GM04503 (cell line): ENCODE measurements at regions not wholly inside any gene's neighbourhood (a gene's known extent, or its start where the extent isn't known, plus 50 kb on each side); places are given as distances from the start of the nearest gene placed in this dataset.

Experiments used
- DNase-seq: peaks from one replicate; pipeline ENCODE4 v3.0.0-alpha.2; 2012; ENCODE audit warnings: low read depth

DNA sequence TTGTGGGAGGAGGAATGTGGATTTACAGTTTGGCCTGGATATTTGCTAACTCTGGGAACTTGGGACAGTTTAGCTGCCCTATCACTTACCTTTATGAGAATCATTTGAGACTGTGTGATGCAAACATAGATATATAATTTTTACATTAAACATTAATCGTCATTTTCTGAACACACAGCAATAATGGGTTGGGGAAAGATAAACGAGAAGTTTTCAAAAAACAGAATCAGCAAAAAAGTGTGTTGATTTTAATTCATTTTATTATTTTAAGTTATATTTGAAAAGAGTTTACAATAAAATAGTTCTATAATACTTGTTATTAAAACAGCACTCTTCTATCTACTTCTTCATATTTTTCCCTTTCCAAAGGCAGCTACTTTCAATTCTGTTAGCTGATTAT, 813.3 kb downstream of the SLC4A3 start:
- DNase-seq = no peak

DNA sequence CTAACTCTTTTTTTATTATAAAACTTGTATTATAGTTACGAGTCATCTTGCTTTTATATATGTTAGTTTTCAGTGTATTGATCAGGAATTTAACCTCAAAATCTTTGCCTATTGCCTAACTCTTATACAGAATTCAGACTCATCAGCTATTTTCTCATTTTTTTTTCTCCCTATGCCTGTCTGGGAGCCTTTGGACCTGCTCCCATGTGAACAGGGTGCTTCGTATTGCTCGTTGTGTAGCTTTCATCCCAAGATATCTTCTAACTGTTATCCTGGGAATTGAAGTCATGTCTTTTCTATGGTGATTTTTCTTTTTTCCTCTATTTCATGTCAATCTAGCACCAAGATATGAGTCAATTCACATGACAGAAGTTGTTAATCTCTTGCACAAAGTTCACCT, 814.0 kb downstream of the SLC4A3 start:
- DNase-seq = no peak

DNA sequence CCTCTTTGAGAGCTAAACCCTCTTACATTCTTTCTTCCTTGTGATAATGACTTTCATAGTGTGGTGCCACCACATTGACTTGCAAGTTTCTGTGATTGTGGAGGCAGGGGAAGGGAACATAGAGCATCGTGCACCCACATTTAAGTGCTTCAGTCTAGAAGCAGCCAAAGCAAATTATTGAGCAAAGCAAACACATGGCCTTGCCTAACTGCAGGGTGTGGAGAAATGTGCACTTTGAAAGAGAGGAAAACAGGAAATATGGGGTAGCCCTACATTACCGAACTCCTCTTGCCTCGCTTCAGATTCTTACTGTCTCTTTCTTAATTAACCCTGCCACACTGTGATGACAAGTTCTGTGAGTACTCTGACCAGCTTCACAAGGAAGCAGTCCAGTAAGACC, 814.6 kb downstream of the SLC4A3 start:
- no peak for DNase-seq

DNA sequence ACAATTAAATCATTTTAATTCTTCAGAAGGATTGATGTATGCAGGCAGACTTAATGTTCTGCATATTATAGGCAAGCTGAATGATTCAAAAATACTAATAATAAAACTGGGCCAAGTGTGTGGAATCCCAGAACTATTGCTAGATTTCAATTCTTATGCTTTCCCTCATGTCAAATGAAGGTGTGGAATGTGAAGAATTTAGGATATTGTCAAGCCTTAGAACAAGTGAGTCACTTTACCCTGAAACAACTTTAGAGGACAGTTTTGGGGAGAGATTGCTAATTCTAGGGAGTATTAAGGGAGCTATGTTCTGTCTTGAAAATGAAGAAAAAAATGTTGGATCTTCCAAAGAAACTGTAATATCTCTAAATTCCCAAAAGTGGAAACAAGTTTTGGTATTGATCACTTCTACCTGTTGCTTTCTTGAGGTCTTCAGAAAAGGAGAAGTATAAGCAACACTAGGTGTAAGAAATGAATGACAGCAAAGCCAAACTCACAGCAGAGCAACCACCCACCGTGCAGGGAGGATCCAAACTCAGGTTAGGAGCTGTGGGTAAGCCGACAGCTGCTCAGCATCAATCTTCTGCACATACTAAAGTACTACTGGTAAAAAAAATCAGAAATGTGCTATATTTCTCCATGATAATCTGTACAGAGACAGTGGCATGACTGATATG, 818.1 kb downstream of the SLC4A3 start:
- peak; percentile 29 for DNase-seq

DNA sequence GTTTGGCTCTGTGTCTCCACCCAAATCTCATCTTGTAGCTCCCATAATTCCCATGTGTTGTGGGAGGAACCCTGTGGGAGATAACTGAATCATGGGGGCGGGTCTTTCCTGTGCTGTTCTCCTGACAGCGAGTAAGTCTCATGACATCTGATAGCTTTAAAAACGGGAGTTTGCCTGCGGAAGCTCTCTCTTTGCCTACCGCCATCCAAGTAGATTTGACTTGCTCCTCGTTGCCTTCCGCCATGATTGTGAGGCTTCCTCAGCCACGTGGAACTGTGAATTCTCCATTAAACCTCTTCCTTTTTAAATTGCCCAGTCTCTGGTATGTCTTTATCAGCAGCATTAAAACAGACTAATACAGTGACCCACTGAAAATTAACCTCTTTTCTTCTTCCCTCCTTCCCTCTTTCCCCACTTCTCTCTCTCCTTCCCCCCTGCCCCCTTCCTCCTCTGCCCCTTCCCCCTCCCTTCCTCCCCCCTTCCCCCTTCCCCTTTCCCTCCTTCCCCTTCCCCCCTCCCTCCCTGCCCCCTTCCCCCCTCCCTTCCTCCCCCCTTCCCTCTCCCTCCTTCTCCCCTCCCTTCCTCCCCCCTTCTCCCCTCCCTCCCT, 818.8 kb downstream of the SLC4A3 start:
- DNase-seq = no peak

DNA sequence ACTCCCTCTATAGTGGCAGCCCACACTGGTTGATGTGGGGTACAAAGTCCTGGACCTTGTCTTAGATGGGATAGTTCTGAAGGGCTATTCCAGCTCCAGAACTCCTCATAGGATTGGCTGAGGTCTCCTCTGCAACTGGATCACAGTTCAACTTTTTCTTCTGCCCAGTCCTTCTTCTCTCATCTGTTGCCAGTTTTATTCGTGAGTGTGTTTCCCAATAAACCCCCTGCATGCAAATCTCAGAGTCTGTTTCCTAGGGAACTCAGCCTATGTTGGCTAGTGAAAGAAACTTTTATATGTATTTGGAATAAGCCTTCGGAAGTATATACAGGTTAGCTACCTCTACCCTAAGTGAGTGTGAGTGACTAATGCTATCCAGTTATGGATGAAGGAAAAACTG, 823.4 kb downstream of the SLC4A3 start:
- no peak for DNase-seq

DNA sequence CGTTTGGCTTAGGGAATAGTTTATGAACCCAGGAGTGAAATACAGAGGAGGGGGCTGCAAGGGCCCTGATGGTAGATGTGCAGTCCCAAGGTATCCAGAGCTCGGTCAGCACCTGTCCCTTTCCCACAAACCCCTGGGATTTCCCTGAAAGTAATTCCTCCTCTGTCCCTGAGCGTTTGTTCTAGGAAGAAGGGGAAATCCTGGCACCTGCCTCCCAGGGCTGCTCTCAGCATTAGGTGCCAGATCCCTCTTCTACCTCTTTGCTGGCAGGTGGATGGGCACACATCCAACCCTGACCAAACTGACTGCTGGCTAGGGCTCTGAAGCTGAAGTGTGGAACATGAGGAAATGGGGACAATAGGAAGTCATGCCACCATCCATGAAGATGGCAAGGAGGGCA, 824.0 kb downstream of the SLC4A3 start:
- no peak for DNase-seq

DNA sequence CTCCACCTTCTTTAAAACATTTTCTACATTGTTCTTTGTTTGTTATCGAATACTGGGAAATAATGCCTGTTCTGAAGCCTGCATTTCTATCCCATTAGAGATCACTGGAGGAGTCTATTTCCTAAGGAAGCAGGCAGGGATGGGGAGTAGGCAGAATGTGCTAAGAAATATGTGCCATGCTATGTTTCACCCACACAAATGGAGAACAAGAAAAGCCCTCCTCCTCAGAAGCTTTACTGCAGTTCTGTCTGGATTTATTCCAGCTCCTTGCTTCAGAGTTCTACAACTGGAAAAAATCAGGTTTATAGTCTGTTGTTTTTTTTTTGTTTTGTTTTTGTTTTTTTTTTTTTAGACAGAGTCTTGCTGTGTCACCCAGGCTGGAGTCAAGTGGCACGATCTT, 825.1 kb downstream of the SLC4A3 start:
- no peak for DNase-seq

DNA sequence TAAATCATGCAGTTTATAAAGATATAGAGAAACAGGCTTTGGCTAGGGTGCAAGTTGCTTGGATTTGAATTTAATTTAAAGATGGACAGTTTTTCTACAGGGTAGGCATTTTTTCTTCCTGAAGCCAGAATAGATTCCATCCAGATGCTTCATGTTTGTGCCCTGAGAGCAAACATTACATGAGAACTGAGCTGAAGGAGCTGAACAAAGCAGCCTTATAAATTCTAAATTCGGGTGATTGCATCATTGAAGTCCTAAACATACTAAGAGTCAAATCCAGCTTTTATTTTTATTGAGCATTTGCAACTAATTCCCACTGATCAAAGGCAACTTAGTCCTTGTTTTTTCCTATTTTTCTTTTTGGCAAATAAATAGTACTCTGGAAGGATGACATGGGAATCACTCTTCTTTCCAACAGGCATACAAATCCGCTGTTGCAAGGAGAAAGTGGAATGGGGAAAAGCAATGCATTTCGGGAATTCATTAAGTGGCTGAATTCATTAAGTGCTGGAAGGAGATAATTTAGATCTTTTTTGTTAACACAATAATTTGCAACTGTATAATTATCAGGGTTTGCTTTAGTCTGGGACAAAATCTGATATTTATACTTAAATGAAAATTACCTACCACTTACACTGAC, 828.0 kb downstream of the SLC4A3 start:
- DNase-seq = no peak

DNA sequence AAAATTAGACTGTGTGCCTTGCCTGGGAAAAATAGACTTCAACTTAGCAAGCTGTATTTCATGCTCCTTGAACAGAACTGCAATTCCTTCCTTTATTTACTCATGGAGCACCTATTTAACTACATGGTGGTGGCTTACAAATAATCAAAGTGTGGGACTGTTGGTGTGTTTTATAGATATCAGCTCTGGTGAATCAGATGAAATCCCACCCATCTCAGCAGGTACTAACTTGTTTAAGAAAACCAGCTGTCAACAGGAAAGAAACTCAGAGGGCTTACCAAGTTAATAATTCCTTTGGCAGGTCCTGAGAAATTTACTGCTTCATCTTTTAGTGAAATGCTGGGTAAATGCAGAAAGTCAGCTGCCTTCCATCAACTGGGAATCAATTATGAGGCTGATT, 830.6 kb downstream of the SLC4A3 start:
- no peak for DNase-seq

DNA sequence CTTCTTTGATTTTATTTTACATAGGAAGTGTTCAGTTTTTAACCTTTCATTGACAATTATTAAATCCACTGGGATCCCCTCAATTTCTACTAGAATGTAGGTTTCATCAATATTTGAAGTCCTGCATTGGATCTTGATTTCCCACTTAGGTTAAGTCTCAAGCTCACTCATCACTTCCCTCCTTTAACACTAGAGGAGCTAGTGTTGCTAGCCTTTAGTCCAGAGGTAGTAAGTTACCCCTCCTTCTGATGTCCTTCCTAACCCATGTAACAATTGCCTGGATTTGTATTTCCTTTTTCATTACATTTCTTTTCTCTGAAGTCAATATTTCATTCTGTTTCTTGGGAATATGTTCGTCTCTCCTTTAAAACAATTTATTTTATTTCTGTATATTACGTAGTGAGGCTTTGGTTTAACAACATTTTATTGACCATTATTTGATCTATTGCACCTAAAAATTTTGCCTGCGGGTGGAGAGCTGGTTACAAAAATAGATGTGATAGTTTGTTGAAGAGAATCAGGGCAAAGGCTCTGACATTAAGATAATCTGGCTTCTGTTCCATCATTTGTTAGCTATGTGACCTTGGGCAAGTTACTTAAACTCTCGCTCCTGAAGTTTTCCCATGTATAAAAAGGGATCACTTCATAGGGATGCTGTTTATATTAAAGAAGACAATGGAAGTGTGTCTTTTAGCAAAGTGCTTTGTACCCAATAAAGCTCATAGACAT, 833.0 kb downstream of the SLC4A3 start:
- DNase-seq = no peak

DNA sequence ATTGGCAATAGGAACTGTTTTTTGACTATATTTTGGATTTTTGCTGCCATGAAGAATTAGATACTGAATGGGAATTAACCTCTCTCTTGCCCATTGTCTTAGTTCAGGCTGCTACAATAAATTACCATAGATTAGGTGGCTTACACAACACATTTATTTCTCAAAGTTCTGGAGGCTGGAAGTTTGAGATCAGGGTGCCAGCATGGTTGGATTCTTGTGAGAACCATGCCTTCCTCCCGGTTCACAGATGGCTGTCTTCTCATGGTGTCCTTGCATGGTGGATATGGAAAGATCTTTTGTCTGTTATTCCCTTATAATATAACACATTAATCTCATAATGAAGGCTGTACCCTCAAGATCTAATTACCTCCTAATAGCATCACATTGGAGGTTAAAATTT, 836.4 kb downstream of the SLC4A3 start:
- DNase-seq = no peak

DNA sequence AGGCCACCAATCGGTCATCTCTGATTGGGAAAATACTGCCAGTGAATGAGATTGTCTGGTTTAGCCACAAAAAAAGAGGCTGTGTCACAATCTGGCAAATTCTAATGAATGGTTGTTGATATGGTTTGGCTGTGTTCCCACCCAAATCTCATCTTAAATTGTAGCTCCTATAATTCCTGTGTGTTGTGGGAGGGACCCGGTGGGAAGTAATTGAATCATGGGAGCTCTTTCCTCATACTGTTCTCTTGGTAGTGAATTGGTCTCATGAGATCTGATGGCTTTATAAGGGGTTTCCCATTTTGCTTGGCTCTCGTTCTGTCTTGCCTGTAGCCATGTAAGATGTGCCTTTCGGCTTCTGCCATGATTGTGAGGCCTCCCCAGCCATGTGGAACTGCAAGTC, 838.3 kb downstream of the SLC4A3 start:
- no peak for DNase-seq

DNA sequence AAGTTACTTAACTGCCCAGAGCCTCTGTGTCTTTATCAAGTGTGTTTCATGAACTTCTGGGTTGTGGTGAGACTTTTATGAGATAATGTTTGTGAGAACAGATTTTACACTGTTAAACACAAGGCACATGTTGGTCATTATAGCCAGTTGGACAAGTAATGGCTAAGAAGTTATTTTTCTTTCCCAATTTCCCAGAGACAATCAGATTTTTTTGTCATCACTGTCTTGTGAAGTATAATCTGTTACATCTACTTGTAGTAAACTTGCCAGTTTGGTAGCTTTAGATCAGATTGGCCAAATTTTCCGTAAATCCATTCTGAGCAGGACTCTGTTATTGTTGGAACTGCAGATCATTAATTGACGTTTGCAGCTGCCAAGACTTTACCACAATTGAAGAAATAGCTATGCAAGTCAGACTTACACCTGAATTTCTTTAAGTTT, 838.8 kb downstream of the SLC4A3 start:
- no peak for DNase-seq

DNA sequence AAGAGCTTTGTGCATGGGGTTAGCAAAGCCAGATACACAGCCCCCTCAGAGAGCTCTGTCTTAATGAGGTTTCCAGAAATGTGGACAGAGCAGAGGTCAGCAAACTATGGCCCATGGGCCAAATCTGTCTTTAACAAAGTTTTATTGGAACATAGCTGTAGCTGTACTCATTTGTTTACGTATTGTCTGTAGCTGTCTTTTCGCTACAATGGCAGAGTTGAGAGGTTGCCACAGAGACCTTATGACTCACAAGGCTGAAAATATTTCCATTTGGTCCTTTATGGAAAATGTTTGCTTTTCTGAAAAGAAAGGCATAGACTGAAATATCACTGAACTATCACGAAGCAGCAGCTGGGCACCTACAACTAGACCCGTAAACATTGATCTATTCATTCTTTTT, 841.8 kb downstream of the SLC4A3 start:
- no peak for DNase-seq

DNA sequence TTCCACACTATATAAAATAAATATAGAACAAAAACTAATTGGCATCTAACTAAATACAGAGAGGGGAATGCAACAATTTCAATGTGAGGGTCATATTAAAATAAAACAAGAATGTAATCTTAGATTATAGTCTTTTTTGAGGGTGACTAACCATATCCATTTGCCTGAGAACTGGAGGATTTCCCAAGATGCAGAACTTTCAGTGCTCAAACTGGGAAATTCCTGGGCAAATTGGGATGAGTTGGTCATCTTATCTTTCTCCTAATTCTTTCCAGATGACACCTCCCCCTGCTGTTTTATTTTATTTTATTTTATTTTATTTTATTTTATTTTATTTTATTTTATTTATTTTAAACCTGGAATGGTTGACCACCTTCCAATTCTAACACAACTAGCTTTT, 846.2 kb downstream of the SLC4A3 start:
- DNase-seq = no peak

DNA sequence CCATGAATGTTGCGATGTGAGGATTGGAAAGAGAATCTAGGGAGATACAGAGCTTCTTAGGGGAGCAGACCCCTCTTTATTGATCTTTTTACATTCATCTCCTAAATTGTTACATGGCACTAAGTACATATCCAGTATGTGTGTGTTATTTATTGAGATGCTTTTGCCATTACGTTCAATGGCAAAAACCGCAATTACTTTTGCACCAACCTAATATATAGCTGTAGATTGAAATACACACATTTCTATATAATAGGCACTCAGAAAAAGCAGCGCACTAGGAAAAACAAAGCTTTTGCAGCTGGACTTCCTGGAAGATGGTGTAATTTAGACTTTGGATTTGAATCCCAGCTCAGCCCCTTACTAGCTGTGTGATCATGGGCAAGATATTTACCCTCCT, 849.4 kb downstream of the SLC4A3 start:
- no peak for DNase-seq

DNA sequence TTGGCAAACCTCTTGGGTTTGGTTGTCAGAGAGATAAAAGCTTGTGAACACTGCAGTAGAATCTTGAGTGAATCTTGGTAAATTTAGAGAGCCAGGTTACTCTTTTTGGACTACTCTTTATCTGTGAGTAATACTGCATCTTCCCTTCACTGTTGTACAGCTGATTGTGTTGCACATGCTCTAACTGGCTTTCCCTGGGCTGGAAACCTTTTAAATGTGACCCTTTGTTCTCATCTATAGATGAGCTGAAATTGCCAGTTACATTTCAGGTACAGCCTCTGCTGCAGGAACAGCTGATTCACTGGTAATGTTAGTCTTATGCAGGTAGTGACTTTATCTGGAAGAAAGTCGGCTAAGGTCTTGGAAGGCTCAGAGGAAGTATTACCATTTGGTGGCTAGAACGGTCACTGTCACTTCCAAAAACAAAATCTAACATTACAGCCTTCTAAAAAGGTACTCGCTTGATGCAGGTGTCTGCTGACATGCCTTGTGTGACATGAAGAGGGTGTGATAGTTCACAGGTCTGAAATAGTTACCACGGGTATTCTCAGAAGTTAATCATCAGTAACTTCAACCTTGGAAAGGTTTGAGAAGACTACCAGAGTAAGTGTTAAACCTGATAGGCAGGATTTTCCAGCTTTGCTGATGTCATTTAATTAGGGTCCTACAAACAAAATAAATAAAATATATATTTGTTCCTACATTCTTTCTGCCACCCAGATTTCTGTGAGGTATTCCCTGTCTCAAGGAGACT, 851.1 kb downstream of the SLC4A3 start:
- no peak for DNase-seq

DNA sequence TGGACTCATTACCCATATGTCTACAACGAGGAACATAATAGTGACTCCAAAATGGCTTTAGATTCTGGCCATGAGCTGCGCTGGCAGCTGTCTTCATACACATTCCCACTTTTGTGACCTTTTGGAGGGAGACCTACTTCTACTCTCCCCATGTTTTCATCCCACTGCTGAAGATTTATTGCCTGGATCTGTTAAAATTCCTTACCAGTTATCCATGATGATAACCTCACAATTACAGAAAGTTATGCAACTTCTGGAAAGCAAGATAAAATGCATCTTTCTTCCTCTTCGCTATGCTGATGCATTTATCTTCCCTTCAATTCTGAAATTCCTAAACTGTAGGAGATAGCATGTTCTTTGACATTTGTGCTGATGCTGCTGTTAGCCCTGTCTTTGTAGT, 855.3 kb downstream of the SLC4A3 start:
- DNase-seq = no peak

DNA sequence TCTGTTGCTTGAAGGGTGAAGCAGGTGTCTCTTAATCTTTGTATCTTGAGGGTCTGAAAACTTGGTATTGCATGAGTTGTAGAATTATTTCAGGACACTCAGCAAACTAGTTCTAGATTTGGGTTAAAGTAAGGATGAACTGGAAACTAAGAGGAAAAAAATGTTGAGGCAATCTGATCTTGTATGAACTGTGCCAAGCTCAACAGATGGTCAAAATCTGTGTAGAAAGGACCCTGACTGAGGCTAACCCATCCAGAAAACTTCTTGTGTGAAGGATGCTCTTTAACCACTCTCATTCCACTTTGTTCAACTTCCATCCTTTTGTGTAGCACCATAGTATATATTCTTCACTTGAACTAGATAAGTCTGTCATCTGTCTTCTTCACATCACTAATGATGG, 861.7 kb downstream of the SLC4A3 start:
- DNase-seq = no peak

DNA sequence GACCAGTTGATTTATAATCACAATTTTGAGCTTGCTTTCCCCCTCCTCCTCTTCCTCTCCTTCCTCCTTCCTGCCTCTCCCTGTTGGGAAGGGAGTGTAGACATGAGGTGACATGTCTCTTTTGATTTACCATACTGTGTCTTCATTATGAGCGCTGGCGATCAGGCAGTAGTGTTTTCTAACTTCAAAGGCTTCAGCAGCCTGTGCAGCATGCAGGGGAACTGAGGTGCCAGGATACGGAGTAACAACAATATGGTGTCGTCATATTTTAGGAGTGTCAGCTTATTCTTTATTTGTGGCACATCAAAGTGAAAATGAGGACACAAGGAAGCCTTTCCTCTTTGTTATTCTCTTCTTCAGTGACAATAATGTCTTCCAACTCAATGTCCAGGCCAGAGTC, 864.2 kb downstream of the SLC4A3 start:
- no peak for DNase-seq

DNA sequence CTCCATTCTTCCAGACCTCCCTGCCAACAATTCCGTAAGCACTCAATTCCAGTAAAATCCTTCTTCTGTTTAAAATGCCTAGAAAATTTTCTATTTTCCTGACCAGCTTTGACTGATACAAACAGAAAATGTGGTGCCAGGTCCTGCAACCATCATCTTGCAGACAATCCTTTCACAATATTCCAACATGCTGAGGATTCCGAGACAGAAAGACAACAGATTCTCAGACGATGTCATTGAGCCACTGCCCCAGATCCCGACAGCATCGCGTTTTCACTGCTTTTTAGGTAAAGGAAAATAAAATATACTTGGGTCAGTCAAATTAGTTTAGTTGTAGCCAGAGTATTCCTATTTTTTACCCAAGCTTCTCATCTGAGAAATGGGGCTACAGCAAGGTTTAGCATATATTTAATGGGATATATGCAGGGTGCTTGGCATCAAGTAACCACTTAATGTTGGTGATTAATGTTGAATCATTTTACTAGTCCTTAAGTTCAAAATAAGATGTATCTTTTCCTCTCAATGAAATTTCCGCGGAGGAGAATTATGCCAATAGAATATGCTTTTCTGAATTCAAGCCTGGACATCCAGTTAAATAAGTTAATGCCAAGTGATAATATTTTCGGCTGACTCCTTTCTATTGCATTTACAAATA, 866.6 kb downstream of the SLC4A3 start:
- DNase-seq = no peak
